GM19372 (cell line): ENCODE measurements at regions not wholly inside any gene's neighbourhood (a gene's known extent, or its start where the extent isn't known, plus 50 kb on each side); places are given as distances from the start of the nearest gene placed in this dataset.
A peak's percentile ranks its signal among the peaks of the same experiment; 100 is the strongest.

ENCODE experiments used
- ATAC-seq: cut with Tn5 transposase; IDR thresholded peaks from one replicate; pipeline ENCODE4 v1.9.1; 2021; ENCODE audit warnings: mild to moderate bottlenecking, low read depth, moderate library complexity; ENCODE audit not compliant: unreplicated experiment

DNA sequence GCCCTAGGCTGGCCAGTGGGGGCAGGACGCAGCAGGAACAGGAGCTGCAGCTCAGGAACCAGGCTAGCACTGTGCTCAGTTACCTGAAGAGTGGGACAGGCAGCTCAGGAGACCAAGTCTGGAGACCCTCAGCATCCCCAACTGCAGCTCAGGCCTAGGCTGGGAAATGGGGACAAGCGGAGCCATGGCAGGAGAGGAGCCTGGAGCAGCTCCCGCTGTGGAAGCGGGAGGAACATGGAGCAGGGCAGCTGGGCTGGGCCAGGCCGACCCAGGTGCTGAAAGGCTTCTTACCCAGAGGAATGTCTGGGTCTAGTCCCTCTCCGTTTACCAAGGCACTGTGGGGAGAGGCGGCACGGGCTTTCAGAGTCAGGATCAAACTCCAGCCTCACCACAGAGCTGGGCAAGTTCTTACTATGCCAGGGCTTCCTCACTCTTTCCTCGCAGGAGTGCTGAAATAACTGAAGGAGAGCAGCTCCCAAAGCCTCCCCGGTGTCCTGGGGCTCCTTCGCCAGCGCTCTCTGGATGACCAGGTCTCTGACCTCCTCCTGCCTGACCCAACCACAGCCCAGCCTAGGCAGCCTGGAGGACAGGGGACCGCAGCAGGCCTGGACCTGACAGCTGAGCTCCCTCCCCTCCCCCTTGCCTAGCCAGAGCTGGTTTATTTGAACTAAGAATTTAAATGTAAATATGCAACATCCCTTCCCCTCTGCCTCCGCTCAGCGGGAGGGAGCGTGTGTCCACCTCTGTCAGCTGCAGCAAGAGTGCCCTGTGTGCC, 247.8 kb upstream of the SIX2 start:
- no peak for ATAC-seq

DNA sequence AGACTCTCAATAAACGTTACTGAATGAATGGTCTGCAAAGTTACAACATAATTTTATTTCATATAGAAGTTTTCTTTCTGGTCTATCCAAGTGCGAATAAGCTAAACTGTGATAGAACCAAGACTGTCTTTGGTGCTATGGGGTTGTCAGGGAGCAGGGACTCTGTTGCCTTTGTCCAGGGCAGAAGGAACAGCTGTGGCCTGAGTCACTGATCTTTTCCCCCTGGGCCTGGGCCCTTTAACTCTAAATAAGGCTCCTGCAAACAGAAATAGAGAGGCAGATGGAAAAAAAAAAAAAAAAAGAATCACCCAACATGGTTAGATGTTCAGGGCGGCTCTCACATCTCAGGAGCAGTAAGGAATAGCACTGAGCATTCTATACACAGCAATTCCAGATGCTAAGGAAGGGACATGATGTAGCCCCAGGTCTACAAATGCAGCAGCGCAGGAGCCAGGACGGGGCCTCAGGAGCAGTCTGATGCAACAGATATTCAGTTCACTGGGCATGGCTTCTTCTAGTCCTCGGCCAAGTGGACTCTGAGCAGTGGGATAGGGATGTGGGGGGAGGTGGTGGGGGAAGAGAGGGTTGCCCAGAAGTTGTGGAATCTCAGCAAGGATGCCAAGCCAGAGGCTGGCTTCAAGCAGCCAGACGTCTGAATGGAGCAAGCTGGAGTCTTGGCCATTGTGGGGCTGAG, 247.1 kb upstream of the SIX2 start:
- no peak for ATAC-seq

DNA sequence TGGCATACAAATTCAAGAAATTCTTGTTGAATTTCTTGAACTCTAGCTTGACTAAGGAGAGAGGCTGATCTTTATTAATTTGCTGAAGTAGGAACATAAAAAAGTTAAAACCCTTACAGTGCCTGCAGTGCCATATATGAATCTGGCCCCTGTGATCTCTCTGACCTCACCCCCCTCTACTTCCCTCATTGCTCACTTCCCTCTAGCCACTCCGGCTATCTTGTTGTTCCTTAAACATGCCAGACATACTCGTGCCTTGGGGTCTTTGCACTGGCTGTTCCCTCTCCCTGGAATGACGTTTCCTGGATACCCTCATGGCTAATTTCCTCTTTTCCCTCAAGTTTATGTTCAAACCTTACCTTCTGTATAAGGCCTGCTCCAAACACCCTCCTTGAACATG, 246.3 kb upstream of the SIX2 start:
- no peak for ATAC-seq

DNA sequence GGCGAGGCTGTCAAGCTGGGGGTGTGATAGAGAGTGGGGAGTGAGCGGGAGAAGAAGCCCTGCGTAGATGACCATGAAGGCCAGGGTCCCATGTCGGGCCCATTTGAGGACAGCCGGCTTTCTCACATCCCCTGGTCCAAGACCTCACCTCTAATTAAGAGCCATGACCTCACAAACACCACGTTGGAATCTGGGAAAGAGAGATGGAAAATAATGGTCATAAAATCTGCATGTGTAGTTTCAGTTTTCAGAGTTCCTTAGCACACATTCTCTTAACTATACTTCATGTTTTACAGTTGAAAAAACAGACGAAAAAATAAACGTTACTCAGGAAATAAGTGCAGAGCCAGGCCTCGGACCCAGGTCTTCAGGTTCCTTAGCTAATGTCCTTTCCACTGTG, 244.8 kb upstream of the SIX2 start:
- no peak for ATAC-seq

DNA sequence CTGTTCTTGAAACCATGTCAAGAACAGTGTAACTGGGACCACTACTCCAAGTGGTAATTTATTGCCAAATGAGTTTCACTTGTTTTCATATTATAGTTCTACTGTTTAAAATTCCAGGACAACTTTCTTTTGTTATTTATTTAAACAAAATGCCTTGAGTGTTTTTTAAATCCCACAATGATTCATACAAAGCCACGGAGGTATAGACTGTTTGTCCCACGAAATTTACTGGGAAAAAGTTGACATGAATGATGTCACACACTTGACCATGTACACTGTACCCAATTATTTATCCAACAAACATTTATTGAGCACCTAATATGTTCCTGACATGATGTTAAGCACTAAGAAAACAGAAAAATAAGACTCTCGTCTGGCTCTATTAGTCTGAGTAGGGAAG, 243.9 kb upstream of the SIX2 start:
- ATAC-seq, result no peak

DNA sequence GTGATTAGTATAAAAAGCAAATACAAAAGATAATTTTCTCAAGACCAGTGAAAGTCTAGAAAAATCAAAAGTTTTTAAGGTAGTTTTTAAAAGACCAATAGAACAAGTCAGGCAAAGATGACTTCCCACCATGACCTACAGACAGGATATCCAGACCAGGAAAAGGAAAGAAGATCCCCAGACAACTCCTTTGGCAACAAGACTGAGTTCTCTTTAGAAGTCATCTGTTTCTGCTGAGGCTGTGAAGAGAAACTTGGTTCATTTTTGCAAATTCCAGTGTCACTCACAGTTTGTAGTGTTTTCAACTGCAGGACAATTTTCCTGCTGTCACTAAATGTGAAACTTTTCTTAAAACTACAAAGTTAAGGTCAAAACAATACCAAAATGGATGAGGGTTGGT, 240.9 kb upstream of the SIX2 start:
- no peak for ATAC-seq

DNA sequence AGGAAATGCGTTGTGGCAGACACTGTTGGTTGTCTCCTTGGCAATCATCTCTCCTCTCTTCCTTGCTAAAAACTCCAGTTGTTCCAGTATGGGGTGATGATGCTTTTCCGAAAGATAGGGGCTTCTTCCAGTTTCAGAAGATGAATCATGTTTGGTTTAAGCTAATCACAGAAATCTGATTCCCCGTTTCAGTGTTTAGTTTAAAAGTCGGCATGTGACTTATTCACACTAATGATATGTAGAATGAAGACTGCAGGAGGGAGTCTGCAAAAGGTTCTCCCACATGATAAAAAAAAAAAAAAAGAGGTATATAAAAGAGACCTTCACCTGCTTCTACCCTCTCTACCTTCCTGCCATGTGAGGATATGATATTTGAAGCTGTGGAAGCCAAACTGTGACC, 239.0 kb upstream of the SIX2 start:
- ATAC-seq, result no peak

DNA sequence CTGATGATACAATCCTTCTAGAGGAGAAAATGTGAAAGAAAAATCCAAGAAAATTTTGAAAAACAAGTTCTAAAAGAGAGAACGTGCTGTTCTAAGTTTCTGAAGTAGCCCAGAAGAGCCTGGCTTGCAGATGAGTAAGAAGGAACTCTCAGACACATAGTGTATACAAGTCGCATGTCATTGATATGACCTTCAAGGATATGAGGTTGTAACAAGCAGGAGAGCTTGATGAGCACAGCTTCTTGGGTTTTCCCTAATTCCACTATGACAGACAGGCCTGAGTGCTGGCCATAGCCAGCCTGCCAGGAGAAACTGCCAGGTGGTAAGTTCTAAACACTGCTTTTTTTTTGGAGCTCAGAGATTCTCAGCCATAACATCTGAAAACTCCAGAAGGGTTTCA, 235.7 kb upstream of the SIX2 start:
- ATAC-seq, result no peak

DNA sequence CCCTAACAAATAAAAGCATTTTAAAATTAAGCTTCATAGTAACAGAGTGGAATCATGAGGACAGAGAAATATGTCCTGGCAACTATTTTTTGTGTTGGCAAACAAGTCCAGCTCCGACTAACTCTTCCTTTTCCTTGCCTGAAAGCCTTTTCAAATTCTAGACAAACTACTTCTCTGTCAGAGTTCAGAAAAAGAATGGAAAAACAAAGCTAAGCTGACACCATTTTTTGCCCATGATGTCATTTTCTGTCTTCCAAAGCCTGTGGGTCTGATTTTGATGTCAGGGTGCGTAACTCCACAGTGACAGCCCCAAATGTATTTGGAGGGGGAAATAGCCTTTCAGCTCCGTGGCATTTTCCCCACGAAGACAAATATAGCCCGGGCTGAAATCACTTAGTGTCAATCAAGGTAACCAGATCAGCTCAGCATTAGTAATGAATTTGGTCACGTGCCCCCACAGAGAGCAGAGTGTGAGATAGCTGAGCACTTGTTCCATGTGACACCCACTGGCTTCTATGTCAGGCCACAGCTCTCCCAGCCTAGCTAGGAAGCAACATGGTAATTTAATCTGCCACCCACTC, 233.0 kb upstream of the SIX2 start:
- no peak for ATAC-seq

DNA sequence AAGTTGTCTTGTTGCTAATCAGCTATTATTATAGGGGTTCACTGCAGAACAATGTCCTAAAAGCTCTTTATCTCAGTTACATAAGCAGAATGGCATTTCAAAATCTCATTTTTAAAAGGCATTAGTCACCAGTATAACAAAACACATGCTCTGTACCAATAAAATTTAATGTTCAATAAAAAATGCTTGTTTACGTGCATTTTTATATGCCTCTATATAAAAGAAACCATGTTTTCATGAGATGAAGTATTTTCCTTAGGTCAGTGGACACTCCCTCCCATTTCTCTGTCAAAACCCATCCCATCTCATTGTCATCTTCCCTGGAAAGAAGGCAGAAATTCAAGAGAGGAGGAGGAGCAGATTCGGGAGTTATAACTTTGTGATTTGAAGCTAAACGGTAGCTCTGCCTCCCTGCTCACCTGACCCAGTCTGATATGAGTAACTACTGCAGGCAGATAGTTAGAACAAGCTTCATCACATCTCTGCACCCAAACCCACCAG, 231.9 kb upstream of the SIX2 start:
- ATAC-seq, result no peak

DNA sequence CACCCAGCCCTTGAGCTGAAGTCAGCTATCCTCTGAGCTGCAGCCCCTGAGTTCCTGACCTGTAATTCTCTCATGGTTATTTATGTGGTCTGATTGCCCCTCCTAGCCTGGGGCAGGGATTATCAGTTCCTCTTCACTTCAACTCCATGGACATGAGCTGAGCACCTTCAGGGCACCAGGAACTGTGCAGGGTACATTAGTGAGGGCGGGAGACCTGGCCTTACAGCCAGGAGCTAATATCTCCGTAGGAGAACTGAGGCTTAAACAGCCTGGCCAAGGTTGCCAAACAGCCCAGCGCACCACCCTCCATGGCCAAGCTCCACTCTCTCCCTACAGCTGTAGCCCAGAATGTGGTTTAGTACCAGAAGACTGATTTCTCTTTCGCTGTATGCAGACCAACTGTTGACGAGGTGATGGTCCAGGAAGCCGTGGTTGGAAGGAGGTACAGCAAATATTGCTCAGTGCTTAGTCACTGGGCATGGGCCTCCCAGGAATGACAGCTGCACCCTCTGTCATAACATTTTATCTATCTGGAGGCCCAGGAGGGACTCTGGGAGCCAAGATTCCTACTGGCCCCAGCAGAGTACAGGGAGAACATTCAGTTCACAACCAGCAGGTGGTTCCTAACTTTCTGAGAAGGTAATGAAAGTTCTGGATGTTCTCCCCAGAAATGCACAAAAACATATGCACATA, 228.7 kb upstream of the SIX2 start:
- ATAC-seq, result no peak

DNA sequence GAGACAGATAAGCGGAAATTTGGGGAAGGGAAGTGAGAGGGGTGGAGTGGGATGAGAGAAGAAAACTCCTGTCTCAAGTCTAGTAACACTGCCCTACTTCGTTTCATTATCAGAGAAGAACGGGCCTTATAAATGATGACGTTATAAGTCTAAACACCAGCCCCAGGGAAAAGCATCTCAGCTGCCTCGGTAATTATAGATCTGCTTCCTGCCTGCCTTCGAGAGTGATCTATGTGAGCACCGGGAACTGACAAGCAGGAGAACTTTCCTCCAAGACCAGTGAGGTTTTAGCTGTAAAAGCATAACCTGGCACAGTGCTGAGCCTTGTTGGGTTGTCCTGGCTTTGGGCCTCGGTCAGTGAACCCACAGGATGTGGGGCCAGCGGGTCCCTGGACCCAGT, 227.9 kb upstream of the SIX2 start:
- ATAC-seq, result no peak

DNA sequence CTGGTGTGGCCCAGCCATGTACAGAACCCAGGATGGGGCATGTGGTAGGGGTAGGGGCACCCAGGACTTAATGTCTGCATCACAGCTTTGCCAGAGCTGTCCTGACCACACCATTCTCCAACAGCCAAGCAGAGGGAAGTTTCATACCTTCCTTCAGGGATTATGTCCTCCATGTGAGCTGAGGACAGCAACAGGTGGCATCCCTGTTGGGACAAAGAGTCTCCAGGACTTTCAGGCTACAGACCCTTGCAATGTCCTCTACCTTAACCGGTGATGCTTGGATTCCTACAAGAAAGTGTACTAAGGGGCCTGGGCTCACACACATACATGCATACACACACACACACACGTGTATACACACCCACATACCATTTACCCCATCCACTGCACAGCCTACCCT, 227.0 kb upstream of the SIX2 start:
- no peak for ATAC-seq

DNA sequence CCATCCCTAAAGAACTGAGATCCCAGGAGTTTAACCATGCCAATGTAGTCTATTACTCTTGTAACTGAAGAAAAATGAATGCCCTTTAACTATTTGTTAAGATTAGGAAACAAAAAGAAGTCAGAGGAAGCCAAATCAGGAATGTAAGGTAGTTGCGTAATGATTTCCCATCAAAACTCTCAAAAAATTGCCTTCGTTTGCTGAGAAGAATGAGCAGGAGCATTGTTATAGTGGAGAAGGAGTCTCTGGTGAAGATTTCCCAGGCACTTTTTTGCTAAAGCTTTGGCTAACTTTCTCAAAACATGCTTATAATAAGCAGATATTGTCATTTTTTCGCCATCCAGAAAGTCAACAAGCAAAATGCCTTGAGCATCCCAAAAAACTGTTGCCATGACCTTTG, 224.0 kb upstream of the SIX2 start:
- ATAC-seq, result no peak

DNA sequence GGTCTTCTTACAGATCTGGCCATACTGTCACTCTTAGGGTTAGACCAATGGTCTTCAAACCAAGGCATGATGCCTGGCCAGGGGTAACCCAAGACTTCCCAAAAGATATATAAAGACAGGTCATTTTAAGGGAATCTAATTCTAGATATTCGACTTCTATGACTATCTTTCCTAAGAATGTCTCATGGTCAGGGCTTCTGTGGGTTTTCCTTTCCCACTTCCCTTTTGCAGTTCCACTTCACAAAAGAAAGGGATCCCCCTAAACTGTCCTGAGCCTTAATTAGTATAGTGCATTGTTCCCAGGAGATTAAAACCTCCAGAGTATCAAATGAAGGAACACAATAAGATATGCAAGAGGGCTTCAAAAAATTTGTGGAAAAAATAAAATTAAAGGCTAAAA, 223.6 kb upstream of the SIX2 start:
- ATAC-seq, result no peak

DNA sequence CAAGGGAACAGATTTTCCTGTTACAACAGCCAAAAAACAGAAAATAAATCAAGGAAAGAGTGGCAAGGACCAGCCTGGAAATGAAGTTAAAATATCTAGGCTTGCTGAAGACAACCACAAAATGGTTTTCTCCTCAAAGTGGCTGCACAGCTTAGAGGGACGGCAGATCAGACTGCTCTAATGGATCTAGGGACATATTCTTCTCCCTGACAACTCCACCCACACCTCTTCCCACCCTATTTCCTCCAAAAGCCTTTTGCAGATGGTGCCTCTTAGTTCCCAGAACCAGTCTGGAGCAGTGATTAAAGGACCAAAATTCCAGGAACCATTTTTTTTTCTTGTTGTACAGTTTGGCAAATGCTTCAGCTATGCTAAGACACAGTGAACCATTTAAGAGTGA, 220.2 kb upstream of the SIX2 start:
- ATAC-seq, result no peak

DNA sequence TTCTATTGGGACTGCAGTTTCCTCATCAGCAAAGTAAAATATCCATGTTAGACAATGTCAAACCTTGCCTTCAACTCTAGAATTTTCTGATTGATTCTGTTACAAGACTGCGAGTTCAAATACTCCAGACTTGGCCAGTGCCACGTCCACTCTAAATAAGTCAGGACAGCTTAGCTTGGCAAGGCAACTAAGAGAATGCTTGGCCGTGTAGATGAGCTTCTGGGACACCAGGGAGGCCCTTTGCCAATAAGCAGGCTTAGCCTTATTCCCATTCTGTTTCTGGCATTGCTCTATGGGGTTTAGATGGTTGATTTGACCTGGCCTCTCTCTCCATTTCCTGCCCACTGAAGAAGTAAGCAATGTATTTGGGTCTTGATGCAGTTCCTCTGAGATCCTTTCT, 218.1 kb upstream of the SIX2 start:
- no peak for ATAC-seq

DNA sequence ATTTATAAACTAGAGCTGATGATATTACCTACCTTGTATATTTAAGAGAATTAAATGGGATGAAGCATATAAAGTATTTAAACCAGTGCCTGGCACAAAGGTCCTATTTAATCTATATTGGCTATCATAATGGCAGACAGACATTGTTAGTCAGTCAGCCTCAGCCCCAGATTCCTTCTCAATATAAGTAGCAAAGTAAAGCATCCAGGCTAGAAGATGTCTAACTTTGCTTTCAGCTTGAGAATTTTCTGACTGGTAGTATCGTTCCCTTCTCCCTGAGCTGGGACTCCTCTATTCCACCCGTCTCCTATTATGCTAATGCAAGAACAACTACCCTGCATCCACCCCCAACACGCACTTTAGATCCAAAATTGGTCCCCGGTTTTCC, 215.7 kb upstream of the SIX2 start:
- ATAC-seq, result no peak

DNA sequence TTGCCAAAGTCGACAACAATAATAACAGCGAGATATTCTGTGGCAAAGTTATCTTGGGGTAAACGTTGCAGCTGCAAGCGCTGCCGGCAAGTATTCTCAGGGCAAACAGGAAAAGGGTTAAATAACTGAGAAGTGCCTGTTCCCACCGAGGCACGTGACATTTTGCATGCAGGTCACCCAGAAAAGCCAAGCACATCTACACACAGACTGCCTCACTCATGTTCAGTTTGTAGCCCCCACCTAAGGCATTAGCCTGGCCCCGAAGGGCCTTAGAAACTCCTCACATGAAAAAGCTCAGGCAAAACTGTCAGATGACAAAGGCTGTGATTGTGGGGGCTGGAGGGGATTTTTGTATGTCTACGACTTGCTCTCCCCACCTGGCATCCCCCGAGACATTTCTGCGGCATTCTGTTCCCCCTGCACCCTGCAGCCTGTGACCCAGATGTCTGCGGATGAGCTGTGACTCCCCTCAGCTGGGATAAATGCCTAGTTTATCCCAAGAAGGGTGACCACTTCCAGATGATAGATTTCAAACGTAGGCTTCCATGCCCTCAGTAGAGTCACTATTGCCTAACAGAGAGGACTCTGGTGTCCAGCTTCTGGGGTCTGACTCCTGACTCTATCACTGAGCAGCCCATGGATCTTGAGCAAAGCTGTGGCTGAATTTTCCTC, 215.2 kb upstream of the SIX2 start:
- ATAC-seq, result peak; percentile 54

DNA sequence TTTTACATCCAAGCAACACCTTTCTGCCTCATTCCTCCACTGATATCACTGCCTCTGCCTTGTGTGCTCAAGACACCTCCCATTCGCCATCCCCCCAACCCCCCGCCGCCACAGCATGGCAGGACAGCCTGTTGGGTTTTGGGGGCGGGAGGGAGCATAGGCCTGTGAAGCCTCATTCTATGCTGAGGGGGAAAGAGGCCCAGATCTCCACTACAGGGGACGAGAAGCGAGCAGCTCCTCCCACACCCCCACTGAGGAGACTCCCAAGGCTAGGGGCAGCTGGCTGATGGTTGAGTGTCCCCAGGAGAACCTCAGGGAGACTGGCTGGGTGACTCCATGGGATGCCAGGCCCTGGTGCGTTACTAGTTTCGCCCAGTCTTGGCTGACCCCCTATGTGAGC, 214.3 kb upstream of the SIX2 start:
- no peak for ATAC-seq

DNA sequence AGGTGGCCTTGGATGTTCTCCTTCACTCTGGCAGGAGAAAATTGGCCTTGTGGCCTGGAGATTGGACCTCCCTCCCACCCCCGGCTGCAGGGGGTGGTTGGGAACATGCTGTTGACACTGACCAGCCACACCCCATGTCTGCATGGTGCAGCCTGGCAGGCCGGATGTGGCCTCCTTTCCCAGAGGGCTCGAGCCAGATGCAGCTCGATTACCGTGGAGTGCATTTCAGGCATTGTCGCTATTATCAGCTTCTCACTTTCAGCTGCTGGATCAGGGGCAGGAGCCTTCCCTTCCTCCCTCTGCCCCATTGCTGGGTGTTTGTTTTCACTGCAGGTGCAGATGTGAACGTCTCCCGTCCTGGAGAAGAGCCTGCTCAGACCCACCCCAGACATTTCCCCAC, 211.0 kb upstream of the SIX2 start:
- ATAC-seq, result no peak
